GM21717 (cell line): ENCODE measurements at regions not wholly inside any gene's neighbourhood (a gene's known extent, or its start where the extent isn't known, plus 50 kb on each side); places are given as distances from the start of the nearest gene placed in this dataset.

Experiments
- ATAC-seq: cut with Tn5 transposase; IDR thresholded peaks from one replicate; pipeline ENCODE4 v1.9.1; 2021; ENCODE audit warnings: mild to moderate bottlenecking, moderate library complexity; ENCODE audit not compliant: unreplicated experiment

DNA sequence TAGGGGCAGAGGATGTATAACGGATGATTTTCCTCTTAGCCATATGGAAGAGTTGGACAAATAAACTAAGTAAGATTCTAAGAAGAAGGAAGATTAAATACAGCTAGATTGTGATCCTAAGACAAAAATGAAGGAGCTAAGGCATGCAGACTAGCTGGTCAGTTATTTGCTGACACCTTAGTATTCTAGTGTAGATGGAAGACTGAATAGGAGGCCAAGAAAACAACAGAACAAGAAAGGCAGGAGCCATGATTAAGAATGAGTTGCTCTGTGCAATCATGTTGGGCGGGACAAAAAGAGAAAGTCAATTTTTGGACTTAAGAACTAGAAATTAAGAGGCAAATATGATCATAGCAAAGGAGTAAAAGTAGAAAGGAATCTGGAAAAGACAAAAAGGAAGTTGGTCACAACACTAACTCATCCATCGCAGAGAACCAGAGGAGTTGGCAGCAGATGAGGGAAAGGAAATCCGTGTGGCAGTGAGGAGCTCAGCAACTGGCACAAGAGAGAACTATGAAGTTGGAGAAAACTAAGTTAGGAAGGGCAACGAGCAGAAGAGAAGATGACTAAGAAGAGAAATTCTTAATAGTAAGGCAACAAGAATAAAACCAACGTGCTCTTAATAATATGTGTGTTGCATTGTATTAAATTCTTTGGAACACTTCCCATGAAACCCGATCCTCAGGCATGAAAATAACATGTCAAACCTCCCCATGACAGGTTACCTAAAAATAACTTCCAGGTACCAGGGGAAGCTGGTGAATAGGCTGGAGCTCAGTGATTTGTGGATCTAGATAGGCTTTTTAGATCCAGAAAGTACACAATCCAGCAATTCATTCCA lies 234.4 kb downstream of the LTN1 start:
- ATAC-seq: no peak

DNA sequence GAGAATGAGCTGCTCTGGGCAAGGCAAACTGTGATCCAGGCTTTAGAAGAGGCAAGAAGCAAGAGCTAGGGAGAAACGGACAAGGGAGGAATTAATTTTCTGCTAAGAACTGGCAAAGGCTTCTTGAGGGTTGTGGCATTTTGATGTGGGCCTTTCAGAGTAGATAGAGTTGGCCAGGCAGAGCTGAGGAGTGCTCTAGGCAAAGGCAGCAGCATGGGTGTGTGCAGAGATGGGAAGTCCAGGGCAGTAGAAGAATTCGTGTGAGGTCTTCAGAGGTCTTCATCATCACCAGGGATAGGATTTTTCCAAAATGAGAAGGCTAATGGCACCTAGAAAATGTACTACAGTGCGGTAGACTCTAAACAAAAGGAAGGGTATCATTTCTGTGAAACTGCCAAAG lies 237.8 kb downstream of the LTN1 start:
- no peak for ATAC-seq

DNA sequence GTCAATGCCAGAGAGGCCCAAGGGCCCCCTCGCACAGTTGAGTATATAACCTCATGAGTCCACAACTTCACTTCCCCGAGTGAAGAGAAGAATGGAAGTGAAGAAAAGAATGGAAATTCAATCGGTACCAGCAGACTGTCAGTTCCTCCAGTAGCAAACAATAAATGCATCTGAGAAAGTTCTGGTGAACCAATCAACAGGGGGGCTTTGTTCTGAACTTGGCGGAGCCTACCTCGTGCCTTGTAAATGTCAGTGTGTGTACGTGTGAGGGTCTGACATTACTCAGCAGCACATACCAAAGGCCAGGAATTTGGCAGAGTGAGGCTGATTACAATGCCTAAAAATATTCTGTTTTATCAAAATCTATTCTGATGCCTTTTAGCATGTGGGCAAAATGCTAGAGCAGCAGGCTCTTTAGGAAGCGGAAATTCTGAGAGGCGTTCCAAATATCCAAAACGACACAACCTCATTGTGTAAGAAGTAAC lies 238.5 kb downstream of the LTN1 start:
- no peak for ATAC-seq

DNA sequence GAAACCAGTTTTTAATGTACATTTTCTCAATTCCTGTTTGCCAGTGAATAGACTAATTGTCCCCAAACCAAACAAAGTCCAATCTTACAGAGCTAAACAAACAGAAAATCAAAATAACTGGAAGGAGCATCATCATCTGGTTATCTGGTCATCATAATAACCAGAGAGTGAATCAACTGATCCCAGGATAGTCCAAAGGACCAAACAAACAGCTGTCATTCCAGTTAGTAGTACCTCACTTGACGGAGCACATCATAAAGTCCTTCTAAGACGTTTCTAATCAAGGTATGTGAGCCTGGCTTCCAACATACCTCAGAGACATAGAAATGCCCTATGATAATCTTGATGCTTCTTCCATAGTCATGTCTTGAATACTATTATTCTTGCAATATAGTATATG lies 240.5 kb downstream of the LTN1 start:
- ATAC-seq: no peak

DNA sequence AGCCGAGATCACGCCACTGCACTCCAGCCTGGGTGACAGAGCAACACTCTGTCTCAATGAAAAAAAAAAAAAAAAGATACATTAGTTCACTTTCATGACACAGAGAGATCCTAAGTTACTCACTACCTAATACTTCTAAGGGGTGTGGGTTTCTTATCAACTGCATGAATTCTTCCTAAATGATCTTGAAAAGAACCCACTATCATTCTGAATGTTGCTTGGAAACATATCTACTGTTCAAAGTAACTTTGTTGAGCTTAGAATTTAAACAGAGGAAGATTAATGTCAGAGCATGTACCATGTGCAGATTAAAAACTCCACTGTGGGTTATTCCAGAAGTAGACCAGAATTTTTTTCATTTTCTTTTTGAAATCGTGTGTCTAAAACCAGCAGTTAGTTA lies 241.5 kb downstream of the LTN1 start:
- no peak for ATAC-seq

DNA sequence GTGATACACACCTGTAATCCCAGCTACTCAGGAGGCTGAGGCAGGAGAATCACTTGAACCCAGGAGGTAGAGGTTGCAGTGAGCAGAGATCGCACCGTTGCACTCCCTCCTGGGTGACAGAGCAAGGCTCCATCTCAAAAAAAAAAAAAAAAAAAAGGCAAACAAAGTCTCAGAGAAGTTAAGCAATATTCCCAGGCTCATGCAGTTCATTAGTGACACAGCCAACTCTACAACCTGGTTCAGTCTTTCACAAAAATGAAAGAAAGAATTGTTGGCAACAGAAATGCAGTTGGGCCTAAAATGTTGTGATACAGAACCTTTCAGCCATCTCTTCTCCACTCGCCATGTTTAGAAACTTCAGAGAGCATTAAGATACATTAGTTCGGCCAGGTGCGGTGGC lies 242.1 kb downstream of the LTN1 start:
- no peak for ATAC-seq

DNA sequence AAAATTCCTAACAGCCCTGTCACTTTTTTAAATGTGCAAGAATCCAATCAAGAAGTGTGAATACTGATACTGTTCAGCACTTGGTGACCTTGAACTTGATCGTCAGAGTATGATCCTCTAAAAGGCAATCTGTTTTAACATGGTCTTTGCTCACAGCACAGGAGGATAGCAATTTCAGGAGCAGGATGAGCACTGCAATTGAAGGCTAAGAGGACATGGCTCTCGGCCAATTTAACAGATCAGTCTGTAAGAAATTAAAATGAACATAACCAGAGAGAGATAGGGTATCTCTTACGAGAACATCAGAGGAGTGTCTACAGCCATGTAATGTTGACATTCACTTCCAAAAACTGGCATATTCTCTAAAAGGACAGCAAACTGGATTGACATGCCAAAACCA lies 243.1 kb downstream of the LTN1 start:
- ATAC-seq: no peak

DNA sequence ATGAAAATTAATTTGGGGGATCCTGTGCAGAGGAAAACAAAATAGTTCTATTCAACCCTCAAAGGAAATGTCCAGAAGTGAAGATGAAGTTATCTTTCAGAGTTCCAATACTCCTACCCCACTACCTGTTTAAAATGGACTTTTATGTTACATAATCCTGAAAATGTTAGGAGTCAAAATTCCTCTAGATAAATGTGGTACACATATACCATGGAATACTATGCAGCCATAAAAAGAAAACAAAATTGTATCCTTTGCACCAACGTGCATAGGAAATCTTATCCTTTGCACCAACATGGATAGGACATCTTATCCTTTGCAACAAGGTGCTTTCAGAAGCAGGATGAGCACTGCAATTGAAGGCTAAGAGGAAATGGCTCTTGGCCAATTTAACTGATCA lies 245.2 kb downstream of the LTN1 start:
- ATAC-seq: no peak

DNA sequence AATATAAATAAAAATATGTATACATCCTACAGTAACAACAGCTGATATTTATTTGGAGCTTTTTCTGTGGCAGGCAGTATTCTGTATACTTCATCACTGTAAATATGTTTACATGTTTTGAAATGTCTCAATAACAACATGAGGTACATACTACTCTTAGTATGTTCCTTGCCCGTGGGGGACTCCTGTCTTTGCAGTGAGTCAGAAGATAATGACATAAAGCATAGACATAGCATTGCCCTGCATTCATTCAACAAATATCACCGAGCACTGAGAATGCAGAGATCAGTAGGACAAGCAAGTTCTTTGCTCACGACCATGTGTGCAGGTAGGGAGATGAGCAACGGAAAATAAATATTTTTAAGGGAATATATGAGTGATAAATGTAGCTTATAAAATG lies 246.5 kb downstream of the LTN1 start:
- ATAC-seq: no peak

DNA sequence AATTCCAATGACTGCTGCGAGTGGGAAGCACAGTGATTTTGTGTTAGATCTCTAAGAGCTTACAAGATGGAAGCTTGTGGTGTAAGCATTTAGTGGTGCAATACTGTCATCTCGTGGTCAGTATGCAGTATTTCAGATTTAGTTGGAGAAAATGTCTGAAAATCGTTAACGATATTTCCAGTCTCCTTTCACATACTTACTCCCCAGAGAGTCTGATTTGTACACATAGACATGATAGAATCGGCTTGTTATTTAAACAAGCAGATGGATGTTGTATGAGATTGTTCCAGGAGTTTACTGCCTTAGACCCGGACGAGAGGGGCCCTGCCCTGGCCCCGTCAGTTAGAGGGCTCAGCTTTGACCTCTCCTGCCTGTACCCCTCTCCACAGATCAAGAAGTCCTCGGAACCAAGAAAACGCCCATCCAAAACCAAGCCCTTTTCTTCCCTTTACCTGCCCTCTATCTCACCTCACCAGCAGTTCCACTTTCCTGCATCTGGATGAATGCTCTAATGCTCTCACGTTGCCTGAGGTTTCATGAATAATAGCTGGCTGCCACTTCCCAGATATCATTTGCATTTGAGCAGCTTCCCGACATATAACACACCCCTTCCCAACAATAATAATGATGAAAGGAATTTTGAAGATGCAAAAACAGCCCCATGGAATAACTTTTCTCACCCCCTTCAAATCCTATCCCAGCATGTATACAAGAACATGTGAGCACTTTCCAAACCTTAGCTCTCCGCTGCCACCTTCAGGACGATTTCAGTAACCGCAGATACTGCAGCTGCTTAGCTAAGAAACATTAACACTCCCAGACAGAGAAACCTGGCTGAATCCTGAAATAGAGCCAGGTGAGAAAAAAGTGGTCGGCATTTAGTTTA lies 247.3 kb downstream of the LTN1 start:
- ATAC-seq: peak; percentile 85

DNA sequence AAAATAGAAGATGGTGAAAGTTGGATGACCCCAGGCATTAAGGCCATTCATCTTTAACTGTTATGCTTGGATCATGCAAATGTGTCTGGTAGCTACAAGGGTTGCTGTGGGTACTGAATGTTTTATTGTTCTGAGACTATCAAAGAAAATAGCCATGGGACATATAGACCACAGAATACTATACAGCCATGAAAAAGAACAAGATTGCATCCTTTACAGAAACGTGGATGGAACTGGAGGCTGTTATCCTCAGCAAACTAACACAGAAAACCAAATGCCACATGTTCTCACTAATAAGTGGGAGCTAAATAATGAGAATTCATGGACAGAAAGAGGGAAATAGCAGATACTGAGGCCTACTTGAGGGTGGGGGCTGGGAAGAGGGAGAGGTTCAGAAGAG lies 249.0 kb downstream of the LTN1 start:
- no peak for ATAC-seq

DNA sequence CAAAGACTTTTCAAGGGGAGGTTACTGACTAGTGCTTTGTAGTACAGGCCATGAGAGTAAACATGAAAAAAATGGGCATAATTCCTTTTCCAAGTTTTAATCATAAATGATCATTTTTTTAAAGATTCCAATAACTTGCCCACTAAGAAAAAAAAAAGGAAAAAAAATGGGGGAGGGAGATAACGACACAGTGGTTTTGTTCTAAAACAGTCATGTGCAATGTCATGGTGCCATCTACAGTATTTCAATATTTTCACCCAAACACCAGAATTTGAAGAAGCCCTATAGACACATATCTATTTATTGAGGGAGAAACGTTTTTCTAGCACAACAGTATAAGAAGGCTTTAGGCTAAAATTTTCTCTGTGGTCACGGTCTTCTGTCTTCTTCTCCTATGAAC lies 250.2 kb downstream of the LTN1 start:
- ATAC-seq: no peak

DNA sequence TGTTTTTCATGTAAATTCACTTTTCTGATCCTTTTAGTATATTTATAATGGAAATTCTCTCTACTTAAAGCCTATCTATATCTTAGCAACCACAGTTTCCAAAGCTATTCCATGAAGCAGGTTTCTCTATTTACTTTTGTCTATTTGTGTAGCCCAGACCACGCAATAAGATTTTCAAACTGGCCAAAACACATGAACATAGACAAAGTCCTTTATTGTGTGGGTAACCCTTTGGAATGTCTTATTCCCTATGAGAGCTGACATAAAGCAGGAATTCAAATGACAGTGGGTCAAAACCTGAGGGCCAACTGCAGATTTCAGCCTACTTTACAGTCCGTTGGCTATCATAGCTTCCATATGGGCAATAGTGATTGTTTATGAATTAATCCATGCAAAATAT lies 252.6 kb downstream of the LTN1 start:
- no peak for ATAC-seq

DNA sequence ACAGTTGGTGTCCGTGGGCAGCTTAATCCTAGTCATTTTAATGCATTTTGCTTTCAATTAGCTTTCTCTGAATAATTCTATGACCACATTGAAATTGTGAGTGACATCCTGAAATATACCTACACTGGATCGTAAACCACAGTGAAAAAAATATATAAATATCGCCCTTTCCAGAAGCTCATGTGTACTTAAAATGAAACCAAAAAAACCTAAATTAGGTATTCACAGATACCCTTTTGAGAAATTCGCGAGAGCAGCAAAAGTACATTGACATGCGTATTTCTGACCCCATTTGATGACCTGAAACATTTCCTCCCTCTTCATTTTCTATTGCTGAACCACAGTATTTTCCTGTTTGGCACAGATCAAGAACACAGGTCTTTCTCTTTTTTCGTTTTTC lies 253.8 kb downstream of the LTN1 start:
- peak; percentile 53 for ATAC-seq

DNA sequence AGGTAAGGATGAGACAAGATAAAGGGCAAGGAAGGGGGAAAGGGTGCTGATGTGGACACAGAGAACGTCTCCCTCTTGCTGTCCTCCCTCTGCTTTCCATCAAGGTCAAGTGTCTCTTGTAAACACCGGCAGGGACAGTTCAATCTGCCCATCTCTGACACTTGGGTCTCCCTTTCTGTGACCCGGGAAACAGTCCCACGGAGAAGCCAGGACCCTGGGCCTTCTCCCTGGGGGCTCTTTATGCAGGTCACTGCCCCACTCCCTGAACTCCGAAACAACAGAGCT lies 254.3 kb downstream of the LTN1 start:
- ATAC-seq: no peak

DNA sequence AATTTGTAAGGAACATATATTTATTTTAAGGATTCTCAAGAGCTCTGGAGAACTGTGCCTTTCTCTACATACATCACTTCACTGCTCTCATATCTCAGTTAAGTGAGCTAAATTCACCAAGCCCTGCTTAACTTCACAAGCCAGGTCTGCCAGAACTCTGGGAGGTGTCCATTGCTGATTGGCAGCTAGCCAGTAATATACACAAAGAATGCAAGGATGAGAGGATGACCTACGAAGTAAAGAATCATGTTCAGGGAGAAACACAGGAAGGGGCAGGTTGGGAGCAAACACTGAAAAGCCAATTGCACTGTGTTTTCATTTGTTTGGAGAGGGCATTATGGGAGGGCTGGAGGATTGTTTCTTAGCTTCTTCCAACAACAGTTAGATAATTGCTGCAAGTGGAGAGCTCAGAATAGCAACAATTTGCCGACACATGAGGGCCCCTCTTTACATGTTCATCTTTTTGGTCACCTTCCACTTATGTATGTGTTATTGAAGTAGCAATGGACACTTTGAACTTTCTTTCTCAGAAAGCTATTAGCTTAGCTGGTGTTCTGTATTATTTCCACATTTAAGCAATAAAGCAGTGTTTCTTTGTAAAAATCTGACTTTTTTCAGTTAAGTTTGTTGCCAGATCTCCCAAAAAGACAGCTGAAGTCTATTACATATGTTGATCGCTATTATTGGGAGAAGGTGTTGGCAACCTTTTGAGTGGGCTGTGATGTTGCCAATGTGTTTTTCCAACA lies 254.8 kb downstream of the LTN1 start:
- ATAC-seq: no peak

DNA sequence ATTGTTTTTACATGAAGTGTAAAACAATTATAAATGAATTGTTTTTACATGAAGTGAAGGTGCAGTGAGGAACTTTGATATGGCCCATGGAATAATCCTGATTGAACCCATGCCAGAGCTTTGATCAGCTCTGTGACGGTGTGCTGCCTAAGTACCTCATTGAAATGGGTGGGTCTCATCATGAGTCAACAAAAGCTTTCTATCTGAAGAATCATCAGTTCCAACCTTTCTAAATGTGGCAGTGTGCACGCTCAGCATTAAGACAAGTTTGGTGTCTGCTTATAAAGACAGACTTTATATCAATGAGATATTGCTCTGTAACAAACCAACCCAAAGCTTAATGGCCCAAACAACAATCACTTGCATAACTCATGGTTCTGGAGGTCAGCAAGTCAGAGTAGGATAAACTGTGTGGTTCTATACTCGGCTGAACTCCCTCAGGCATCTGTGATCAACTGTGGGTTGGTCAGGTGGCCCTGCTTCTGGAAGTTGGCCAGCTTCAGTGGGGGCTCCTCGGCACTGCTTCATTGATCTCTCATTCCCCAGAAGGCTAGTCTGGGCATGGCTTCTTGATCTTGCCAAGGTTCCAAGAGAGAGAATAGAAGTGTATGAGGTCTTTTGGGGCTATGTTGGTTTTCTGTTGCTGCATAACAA lies 258.0 kb downstream of the LTN1 start:
- no peak for ATAC-seq

DNA sequence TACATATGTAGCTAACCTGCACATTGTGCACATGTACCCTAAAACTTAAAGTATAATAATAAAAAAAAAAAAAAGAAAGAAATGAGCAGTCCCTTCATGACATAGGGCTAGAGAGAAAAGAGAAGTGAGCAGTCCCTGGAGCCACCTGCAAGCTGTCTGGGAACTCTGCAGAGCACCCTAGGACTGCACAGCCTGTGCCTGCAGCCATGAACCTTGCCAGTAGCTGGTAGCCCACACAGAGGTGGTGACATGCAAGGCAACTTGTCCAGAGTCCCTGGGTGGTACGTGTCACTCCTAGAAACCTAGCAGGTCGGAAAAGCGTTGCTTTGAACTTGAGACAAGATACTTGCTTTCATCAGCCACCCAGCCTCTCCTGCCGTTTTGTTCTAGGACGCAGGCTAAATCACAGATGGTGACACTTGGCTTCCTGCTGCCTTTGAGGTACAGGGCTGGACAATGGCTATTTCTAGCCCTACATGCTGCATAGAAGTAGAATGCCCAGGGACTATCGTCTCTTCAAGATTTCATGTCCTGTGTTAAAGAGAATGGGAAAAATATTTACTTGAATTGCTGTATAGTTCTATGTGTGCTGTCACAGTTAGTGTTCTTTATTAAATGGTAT lies 260.9 kb downstream of the LTN1 start:
- no peak for ATAC-seq

DNA sequence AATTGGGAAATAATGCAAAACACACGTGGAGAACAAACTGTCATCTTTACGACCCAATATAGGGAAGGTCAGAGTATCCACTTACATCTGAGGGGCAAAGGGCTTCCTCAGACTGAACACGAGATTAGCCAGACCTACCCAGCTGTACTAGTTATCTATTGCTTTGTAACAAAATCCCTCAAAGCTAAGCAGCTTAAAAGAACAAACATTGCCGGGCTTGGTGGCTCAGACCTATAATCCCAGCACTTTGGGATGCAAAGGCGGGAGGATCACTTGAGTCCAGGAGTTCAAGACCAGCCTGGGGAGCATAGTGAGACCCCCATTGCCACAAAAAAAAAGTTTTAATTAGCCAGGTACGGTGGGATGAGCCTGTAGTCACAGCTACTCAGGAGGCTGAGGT lies 262.8 kb downstream of the LTN1 start:
- ATAC-seq: no peak

DNA sequence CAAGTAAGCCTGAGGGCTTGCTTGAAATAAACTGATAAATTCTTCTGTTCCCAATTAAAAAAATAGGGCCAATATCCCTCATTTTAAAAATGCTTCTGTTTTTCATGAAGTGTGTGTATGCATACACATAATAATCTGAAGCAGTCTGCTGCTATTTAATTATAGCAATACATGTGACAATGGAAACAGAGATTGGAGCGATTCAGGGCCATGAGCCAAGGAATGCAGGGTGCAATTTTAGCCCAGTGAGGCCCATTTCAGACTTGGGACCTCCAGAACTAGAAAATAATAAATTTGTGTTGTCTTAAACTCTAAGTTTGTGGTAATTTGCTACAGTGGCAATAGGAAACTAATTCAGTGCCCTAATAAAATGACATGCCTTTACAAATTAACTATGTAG lies 264.9 kb downstream of the LTN1 start:
- ATAC-seq: no peak

DNA sequence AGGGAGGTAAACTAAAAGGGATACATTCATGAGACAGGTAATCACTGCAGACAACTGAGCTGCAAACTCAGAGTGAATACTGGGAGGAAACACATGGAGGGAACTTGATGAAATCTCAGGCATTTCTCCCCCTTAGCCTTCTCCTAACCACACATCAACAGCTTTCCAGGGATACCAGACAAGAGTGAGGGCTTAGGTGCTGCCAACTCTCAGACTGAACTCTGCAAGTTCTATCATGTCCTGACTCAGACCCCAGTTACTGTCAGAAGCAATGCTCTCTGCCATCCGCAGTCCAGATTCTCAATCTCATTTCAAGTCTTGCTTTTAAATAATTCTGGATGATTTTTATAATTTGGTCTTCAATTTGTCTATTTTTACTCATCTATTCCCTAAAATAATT lies 267.3 kb downstream of the LTN1 start:
- ATAC-seq: no peak
